ENCODE measurements at regions not wholly inside any gene's neighbourhood (a gene's known extent, or its start where the extent isn't known, plus 50 kb on each side); places are given as distances from the start of the nearest gene placed in this dataset.

DNA sequence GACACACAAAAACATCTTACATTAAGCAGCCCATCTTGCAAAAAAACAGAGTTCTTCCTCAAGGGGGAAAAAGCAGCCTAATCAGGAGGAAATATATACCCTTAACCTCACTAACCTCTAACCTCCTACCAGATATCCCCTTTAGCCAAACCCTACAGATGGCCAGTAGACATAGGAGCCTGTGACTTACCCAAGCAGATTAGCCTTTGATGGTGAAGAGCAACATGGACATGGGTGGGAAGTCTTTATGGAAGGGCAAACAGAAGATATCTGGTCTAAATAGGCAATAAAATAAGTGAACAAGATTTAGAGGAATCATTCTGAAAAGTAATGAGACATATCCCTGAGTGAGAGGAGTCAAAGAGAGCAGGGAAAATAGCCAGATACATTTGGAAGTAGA lies 119.4 kb upstream of the ARPP21 start:
- TF ChIP-seq, protein P1, sequence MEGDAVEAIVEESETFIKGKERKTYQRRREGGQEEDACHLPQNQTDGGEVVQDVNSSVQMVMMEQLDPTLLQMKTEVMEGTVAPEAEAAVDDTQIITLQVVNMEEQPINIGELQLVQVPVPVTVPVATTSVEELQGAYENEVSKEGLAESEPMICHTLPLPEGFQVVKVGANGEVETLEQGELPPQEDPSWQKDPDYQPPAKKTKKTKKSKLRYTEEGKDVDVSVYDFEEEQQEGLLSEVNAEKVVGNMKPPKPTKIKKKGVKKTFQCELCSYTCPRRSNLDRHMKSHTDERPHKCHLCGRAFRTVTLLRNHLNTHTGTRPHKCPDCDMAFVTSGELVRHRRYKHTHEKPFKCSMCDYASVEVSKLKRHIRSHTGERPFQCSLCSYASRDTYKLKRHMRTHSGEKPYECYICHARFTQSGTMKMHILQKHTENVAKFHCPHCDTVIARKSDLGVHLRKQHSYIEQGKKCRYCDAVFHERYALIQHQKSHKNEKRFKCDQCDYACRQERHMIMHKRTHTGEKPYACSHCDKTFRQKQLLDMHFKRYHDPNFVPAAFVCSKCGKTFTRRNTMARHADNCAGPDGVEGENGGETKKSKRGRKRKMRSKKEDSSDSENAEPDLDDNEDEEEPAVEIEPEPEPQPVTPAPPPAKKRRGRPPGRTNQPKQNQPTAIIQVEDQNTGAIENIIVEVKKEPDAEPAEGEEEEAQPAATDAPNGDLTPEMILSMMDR (conservative IDR thresholded peaks at IDR 0.05; ENCODE audit: low read depth in 2 of 2) = no peak
- TF ChIP-seq CREB1 (CRISPR knock-in tag; IDR thresholded peaks at IDR 0.05; ENCODE audit: low read depth) (no peak), POLR2AphosphoS5 (IDR thresholded peaks at IDR 0.05; ENCODE audit: low read depth) (no peak), EZH2phosphoT487 (IDR thresholded peaks at IDR 0.05; ENCODE audit: unreplicated experiment) (no peak), STAT1 (IDR thresholded peaks at IDR 0.05; ENCODE audit: unreplicated experiment) (no peak), EZH2 (IDR thresholded peaks at IDR 0.05; ENCODE audit: low read depth, unreplicated experiment) (no peak), NANOG (IDR thresholded peaks at IDR 0.05; ENCODE audit: borderline replicate concordance) (no peak), JUNB (IDR thresholded peaks at IDR 0.05; ENCODE audit: unreplicated experiment) (no peak), ZNF331 (CRISPR knock-in tag; IDR thresholded peaks at IDR 0.05; ENCODE audit: low read depth) (no peak)
- TF ChIP-seq, protein P2, sequence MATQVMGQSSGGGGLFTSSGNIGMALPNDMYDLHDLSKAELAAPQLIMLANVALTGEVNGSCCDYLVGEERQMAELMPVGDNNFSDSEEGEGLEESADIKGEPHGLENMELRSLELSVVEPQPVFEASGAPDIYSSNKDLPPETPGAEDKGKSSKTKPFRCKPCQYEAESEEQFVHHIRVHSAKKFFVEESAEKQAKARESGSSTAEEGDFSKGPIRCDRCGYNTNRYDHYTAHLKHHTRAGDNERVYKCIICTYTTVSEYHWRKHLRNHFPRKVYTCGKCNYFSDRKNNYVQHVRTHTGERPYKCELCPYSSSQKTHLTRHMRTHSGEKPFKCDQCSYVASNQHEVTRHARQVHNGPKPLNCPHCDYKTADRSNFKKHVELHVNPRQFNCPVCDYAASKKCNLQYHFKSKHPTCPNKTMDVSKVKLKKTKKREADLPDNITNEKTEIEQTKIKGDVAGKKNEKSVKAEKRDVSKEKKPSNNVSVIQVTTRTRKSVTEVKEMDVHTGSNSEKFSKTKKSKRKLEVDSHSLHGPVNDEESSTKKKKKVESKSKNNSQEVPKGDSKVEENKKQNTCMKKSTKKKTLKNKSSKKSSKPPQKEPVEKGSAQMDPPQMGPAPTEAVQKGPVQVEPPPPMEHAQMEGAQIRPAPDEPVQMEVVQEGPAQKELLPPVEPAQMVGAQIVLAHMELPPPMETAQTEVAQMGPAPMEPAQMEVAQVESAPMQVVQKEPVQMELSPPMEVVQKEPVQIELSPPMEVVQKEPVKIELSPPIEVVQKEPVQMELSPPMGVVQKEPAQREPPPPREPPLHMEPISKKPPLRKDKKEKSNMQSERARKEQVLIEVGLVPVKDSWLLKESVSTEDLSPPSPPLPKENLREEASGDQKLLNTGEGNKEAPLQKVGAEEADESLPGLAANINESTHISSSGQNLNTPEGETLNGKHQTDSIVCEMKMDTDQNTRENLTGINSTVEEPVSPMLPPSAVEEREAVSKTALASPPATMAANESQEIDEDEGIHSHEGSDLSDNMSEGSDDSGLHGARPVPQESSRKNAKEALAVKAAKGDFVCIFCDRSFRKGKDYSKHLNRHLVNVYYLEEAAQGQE (IDR thresholded peaks at IDR 0.05; ENCODE audit: unreplicated experiment) = no peak
- TF ChIP-seq, protein P3, sequence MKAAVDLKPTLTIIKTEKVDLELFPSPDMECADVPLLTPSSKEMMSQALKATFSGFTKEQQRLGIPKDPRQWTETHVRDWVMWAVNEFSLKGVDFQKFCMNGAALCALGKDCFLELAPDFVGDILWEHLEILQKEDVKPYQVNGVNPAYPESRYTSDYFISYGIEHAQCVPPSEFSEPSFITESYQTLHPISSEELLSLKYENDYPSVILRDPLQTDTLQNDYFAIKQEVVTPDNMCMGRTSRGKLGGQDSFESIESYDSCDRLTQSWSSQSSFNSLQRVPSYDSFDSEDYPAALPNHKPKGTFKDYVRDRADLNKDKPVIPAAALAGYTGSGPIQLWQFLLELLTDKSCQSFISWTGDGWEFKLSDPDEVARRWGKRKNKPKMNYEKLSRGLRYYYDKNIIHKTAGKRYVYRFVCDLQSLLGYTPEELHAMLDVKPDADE (IDR thresholded peaks at IDR 0.05) = no peak
- TF ChIP-seq, protein P4, sequence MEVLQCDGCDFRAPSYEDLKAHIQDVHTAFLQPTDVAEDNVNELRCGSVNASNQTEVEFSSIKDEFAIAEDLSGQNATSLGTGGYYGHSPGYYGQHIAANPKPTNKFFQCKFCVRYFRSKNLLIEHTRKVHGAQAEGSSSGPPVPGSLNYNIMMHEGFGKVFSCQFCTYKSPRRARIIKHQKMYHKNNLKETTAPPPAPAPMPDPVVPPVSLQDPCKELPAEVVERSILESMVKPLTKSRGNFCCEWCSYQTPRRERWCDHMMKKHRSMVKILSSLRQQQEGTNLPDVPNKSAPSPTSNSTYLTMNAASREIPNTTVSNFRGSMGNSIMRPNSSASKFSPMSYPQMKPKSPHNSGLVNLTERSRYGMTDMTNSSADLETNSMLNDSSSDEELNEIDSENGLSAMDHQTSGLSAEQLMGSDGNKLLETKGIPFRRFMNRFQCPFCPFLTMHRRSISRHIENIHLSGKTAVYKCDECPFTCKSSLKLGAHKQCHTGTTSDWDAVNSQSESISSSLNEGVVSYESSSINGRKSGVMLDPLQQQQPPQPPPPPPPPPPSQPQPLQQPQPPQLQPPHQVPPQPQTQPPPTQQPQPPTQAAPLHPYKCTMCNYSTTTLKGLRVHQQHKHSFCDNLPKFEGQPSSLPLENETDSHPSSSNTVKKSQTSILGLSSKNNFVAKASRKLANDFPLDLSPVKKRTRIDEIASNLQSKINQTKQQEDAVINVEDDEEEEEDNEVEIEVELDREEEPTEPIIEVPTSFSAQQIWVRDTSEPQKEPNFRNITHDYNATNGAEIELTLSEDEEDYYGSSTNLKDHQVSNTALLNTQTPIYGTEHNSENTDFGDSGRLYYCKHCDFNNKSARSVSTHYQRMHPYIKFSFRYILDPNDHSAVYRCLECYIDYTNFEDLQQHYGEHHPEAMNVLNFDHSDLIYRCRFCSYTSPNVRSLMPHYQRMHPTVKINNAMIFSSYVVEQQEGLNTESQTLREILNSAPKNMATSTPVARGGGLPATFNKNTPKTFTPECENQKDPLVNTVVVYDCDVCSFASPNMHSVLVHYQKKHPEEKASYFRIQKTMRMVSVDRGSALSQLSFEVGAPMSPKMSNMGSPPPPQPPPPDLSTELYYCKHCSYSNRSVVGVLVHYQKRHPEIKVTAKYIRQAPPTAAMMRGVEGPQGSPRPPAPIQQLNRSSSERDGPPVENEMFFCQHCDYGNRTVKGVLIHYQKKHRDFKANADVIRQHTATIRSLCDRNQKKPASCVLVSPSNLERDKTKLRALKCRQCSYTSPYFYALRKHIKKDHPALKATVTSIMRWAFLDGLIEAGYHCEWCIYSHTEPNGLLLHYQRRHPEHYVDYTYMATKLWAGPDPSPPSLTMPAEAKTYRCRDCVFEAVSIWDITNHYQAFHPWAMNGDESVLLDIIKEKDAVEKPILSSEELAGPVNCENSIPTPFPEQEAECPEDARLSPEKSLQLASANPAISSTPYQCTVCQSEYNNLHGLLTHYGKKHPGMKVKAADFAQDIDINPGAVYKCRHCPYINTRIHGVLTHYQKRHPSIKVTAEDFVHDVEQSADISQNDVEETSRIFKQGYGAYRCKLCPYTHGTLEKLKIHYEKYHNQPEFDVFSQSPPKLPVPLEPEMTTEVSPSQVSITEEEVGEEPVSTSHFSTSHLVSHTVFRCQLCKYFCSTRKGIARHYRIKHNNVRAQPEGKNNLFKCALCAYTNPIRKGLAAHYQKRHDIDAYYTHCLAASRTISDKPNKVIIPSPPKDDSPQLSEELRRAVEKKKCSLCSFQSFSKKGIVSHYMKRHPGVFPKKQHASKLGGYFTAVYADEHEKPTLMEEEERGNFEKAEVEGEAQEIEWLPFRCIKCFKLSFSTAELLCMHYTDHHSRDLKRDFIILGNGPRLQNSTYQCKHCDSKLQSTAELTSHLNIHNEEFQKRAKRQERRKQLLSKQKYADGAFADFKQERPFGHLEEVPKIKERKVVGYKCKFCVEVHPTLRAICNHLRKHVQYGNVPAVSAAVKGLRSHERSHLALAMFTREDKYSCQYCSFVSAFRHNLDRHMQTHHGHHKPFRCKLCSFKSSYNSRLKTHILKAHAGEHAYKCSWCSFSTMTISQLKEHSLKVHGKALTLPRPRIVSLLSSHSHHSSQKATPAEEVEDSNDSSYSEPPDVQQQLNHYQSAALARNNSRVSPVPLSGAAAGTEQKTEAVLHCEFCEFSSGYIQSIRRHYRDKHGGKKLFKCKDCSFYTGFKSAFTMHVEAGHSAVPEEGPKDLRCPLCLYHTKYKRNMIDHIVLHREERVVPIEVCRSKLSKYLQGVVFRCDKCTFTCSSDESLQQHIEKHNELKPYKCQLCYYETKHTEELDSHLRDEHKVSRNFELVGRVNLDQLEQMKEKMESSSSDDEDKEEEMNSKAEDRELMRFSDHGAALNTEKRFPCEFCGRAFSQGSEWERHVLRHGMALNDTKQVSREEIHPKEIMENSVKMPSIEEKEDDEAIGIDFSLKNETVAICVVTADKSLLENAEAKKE (CRISPR knock-in tag; IDR thresholded peaks at IDR 0.05) = no peak

Data from GM23338 (cell line).